Mesothelial cell of epicardium (in vitro differentiated cells): ENCODE measurements at regions not wholly inside any gene's neighbourhood (a gene's known extent, or its start where the extent isn't known, plus 50 kb on each side); places are given as distances from the start of the nearest gene placed in this dataset.
A peak's percentile ranks its signal among the peaks of the same experiment; 100 is the strongest.

ENCODE experiments used
- DNase-seq, 2 experiments: peaks; one replicate each; pipeline ENCODE4 v3.0.0; 2021; ENCODE audit warnings: low spot score in 2 of 2; ENCODE audit not compliant: unreplicated experiment in 2 of 2
- H3K27ac Mint-ChIP-seq: 2 replicates; pipeline ENCODE4 v1.8.0; 2021; ENCODE audit warnings: mixed read lengths
- H3K27me3 Mint-ChIP-seq: 2 replicates; pipeline ENCODE4 v1.8.0; 2021; ENCODE audit warnings: low read depth, mixed read lengths
- H3K36me3 Mint-ChIP-seq: 2 replicates; pipeline ENCODE4 v1.8.0; 2021; ENCODE audit warnings: mixed read lengths
- H3K4me1 Mint-ChIP-seq: 2 replicates; pipeline ENCODE4 v1.8.0; 2021; ENCODE audit warnings: mixed read lengths
- H3K4me3 Mint-ChIP-seq: 2 replicates; pipeline ENCODE4 v1.8.0; 2021; ENCODE audit warnings: mild to moderate bottlenecking, moderate library complexity, mixed read lengths
- H3K9me3 Mint-ChIP-seq: 2 replicates; pipeline ENCODE4 v1.8.0; 2021; ENCODE audit warnings: mixed read lengths
- TF ChIP-seq, protein P1 (sequence below): fragments of 200-600 bp; sonication (generic); IDR thresholded peaks from one replicate; pipeline ENCODE4 v1.5.0; 2021; ENCODE audit warnings: antibody characterized with exemption; ENCODE audit not compliant: unreplicated experiment

GRCh38 chr7:25069900-25070443 is 55.1 kb downstream of the CYCS start:
- TF ChIP-seq, protein P1, sequence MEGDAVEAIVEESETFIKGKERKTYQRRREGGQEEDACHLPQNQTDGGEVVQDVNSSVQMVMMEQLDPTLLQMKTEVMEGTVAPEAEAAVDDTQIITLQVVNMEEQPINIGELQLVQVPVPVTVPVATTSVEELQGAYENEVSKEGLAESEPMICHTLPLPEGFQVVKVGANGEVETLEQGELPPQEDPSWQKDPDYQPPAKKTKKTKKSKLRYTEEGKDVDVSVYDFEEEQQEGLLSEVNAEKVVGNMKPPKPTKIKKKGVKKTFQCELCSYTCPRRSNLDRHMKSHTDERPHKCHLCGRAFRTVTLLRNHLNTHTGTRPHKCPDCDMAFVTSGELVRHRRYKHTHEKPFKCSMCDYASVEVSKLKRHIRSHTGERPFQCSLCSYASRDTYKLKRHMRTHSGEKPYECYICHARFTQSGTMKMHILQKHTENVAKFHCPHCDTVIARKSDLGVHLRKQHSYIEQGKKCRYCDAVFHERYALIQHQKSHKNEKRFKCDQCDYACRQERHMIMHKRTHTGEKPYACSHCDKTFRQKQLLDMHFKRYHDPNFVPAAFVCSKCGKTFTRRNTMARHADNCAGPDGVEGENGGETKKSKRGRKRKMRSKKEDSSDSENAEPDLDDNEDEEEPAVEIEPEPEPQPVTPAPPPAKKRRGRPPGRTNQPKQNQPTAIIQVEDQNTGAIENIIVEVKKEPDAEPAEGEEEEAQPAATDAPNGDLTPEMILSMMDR: peak; percentile 95
- peak in 1 of 2 experiments; percentile 64 for DNase-seq
- Mint-ChIP-seq H3K27me3 (peaks cover 11% of the 10 kb centered on the region), H3K27ac (no peak overlapping the region), H3K36me3 (no peaks in the 10 kb centered on the region), H3K9me3 (no peaks in the 10 kb centered on the region), H3K4me3 (peak overlapping the region; percentile 30), H3K4me1 (peaks cover 5% of the 10 kb centered on the region)

DNA sequence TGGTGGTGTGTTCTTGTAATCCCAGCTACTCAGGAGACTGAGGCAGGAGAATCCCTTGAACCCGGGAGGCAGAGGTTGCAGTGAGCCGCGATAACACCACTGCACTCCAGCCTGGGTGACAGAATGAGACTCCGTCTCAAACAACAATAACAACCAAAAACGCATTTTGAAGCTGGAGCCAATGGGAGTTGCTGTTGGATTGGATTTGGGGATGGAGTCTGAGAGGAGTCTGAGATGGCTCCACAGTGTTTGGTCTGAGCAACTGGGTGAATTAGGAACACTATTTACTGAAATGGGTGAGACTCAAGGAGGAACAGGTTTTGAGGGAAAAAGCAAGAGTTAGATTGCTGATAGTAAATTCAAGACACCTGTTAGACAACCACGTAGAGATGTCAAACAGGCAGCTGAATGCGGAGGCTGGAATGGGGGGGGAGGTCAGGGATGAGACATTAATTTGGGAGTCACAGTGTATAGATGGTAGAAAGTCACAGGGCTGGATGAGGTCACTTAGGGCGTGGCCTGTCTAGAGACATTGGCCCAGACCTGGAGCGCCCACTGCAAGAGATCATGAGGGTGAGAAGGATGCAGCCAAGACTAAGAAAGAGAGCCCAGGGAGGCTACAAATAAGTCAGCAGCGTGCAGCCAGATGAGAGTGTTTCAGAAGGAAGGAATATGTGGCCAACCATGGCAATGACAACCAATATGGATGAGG is 56.4 kb downstream of the CYCS start:
- H3K9me3 Mint-ChIP-seq: no peaks in the 10 kb centered on the region
- H3K4me3 Mint-ChIP-seq: no peak overlapping the region
- no peak overlapping the region for H3K27ac Mint-ChIP-seq
- TF ChIP-seq, protein P1: no peak
- H3K4me1 Mint-ChIP-seq: peaks cover 5% of the 10 kb centered on the region
- no peak for DNase-seq
- H3K36me3 Mint-ChIP-seq: no peaks in the 10 kb centered on the region
- H3K27me3 Mint-ChIP-seq: peaks cover 11% of the 10 kb centered on the region

GRCh38 chr7:25067726-25068501 is 57.1 kb downstream of the CYCS start:
- Mint-ChIP-seq H3K27ac (no peak overlapping the region), H3K4me1 (peaks cover 3% of the 10 kb centered on the region), H3K27me3 (peaks cover 11% of the 10 kb centered on the region), H3K4me3 (no peak overlapping the region), H3K36me3 (no peaks in the 10 kb centered on the region), H3K9me3 (peaks cover 1% of the 10 kb centered on the region)
- no peak for DNase-seq
- TF ChIP-seq, protein P1: no peak

DNA sequence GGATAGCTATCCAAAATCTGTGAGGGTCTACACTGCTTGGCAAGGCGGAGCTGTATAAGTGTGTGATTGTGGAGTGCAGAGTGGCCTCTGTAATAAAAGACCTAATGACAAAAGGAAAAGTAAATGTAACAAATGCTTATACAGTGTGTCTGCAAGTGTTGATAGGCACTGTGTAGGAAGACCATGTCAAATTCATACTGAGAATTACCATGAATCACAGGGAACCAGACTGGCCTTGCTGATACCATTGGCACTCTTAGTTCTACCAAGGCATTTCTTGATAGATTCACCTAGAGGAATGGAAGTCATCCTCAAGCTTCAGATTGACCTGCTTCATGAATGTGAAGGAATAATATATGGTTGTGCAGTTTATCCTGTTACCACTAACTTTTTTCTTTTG is 58.8 kb downstream of the CYCS start:
- Mint-ChIP-seq H3K9me3 (peaks cover 6% of the 10 kb centered on the region), H3K4me1 (peaks cover 3% of the 10 kb centered on the region), H3K27me3 (peaks cover 9% of the 10 kb centered on the region), H3K36me3 (no peaks in the 10 kb centered on the region), H3K27ac (no peak overlapping the region), H3K4me3 (no peak overlapping the region)
- no peak for DNase-seq
- TF ChIP-seq, protein P1: no peak

DNA sequence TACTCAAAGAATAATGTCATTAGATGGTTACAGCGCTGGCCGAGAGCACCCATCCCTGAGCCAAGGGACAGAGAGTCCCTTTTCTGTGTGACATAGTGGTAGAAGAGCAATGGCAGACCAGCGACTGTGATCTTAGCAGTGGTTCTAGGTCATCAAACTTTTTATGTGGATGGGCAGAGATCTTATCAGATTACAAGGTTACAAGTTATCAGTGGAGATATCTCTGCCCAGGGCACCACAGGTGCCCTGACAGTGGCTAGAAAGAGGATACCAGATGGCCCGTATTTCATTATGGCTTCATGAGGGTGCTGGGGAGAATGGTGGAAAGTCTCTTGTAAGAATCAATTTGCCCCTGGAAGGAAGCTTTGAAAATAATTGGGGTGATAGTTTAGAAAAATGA is 62.7 kb downstream of the CYCS start:
- TF ChIP-seq, protein P1: no peak
- Mint-ChIP-seq H3K4me1 (no peaks in the 10 kb centered on the region), H3K9me3 (peaks cover 6% of the 10 kb centered on the region), H3K27me3 (peaks cover 7% of the 10 kb centered on the region), H3K36me3 (no peaks in the 10 kb centered on the region), H3K4me3 (no peak overlapping the region), H3K27ac (no peak overlapping the region)
- DNase-seq: no peak
